ENCODE measurements at regions not wholly inside any gene's neighbourhood (a gene's known extent, or its start where the extent isn't known, plus 50 kb on each side); places are given as distances from the start of the nearest gene placed in this dataset.

GRCh38 chr21:19236209-19236608 is 832.6 kb upstream of the TMPRSS15 start:
- ATAC-seq (ENCODE audit: insufficient number of reproducible peaks, low FRiP score, low read depth) (no peak), DNase-seq (ENCODE audit: low spot score) (no peak)
- no peak for TF ChIP-seq CTCF (IDR thresholded peaks at IDR 0.05)
- no peak overlapping the region for H3K27ac ChIP-seq
- H3K4me1 ChIP-seq (ENCODE audit: control insufficient read depth in 1 of 2, low read depth in 2 of 2): no peaks in the 10 kb centered on the region
- no peak overlapping the region for H3K4me3 ChIP-seq
- H3K27me3 ChIP-seq (replicated peaks; ENCODE audit: insufficient read depth): no peaks in the 10 kb centered on the region
- H3K9me3 ChIP-seq: no peaks in the 10 kb centered on the region
- H3K36me3 ChIP-seq: no peaks in the 10 kb centered on the region

GRCh38 chr21:19237608-19238007 is 834.0 kb upstream of the TMPRSS15 start:
- Histone ChIP-seq H3K4me3 (no peak overlapping the region), H3K36me3 (no peaks in the 10 kb centered on the region), H3K9me3 (no peaks in the 10 kb centered on the region), H3K27me3 (replicated peaks; ENCODE audit: insufficient read depth) (no peaks in the 10 kb centered on the region), H3K27ac (no peak overlapping the region), H3K4me1 (ENCODE audit: control insufficient read depth in 1 of 2, low read depth in 2 of 2) (no peaks in the 10 kb centered on the region)
- TF ChIP-seq CTCF (IDR thresholded peaks at IDR 0.05): no peak
- DNase-seq (ENCODE audit: low spot score) (no peak), ATAC-seq (ENCODE audit: insufficient number of reproducible peaks, low FRiP score, low read depth) (no peak)

- TF ChIP-seq CTCF (IDR thresholded peaks at IDR 0.05): no peak
- Histone ChIP-seq H3K4me1 (ENCODE audit: control insufficient read depth in 1 of 2, low read depth in 2 of 2) (no peaks in the 10 kb centered on the region), H3K36me3 (no peaks in the 10 kb centered on the region), H3K4me3 (no peak overlapping the region), H3K27me3 (replicated peaks; ENCODE audit: insufficient read depth) (no peaks in the 10 kb centered on the region), H3K27ac (no peak overlapping the region), H3K9me3 (no peaks in the 10 kb centered on the region)
- ATAC-seq (ENCODE audit: insufficient number of reproducible peaks, low FRiP score, low read depth) (no peak), DNase-seq (ENCODE audit: low spot score) (no peak)
Measured at GRCh38 chr21:19239696-19240095, 836.1 kb upstream of the TMPRSS15 start.

- ATAC-seq (ENCODE audit: insufficient number of reproducible peaks, low FRiP score, low read depth): no peak
- DNase-seq (ENCODE audit: low spot score): no peak
Measured at GRCh38 chr21:19244502-19245187, 841.1 kb upstream of the TMPRSS15 start.

DNA sequence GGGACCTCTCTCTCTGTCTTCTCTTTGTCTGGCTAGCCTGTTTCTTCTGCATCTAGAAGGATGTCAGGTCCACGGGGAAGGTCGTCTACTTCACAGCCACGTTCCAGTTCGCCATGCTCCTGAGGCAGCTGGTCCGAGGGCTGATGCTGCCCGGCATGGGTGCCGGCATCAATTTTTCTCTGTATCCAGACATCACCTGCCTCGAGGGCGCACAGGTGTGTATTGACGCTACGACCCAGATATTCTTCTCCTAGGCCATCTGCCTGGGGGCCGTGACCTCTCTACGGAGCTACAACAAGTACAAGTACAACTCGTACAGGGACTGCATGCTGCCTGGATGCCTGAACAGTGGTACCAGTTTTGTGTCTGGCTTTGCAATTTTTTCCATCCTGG is 841.6 kb upstream of the TMPRSS15 start:
- TF ChIP-seq CTCF (IDR thresholded peaks at IDR 0.05): no peak
- peak; percentile 18 for ATAC-seq (ENCODE audit: insufficient number of reproducible peaks, low FRiP score, low read depth)
- Histone ChIP-seq H3K9me3 (no peaks in the 10 kb centered on the region), H3K27ac (no peak overlapping the region), H3K4me1 (ENCODE audit: control insufficient read depth in 1 of 2, low read depth in 2 of 2) (no peaks in the 10 kb centered on the region), H3K27me3 (replicated peaks; ENCODE audit: insufficient read depth) (no peaks in the 10 kb centered on the region), H3K36me3 (no peaks in the 10 kb centered on the region), H3K4me3 (no peak overlapping the region)
- DNase-seq (ENCODE audit: low spot score): no peak

More at GRCh38 chr21:19244502-19245187, 841.1 kb upstream of the TMPRSS15 start:
- H3K36me3 ChIP-seq: no peaks in the 10 kb centered on the region
- H3K27ac ChIP-seq: no peak overlapping the region
- H3K4me3 ChIP-seq: no peak overlapping the region
- no peak for TF ChIP-seq CTCF (IDR thresholded peaks at IDR 0.05)
- no peaks in the 10 kb centered on the region for H3K9me3 ChIP-seq
- no peaks in the 10 kb centered on the region for H3K27me3 ChIP-seq (replicated peaks; ENCODE audit: insufficient read depth)
- H3K4me1 ChIP-seq (ENCODE audit: control insufficient read depth in 1 of 2, low read depth in 2 of 2): no peaks in the 10 kb centered on the region
